Mucosa of descending colon (tissue), 3 donors: ENCODE measurements at regions not wholly inside any gene's neighbourhood (a gene's known extent, or its start where the extent isn't known, plus 50 kb on each side); places are given as distances from the start of the nearest gene placed in this dataset.
A peak's percentile ranks its signal among the peaks of the same experiment; 100 is the strongest.

Experiments
- ATAC-seq: fragments of 200-7000 bp; cut with Tn5 transposase; one replicate; pipeline ENCODE4 v1.9.1; 2020; ENCODE audit warnings: mild to moderate bottlenecking, moderate library complexity
- DNase-seq, 3 donors: peaks; one replicate each; pipeline ENCODE4 v3.0.0-alpha.2; 2020
- H3K36me3 ChIP-seq: fragments of 200-600 bp; one replicate; pipeline ENCODE4 v1.8.0; 2021; ENCODE audit warnings: low read depth, mild to moderate bottlenecking
- H3K4me1 ChIP-seq: fragments of 200-600 bp; one replicate; pipeline ENCODE4 v1.8.0; 2021; ENCODE audit warnings: low read depth, mild to moderate bottlenecking
- H3K4me3 ChIP-seq: fragments of 200-600 bp; one replicate; pipeline ENCODE4 v1.8.0; 2021; ENCODE audit warnings: mild to moderate bottlenecking
- H3K9me3 ChIP-seq: fragments of 200-600 bp; one replicate; pipeline ENCODE4 v1.8.0; 2021; ENCODE audit warnings: mild to moderate bottlenecking
- CTCF ChIP-seq: fragments of 200-600 bp; IDR thresholded peaks from one replicate; pipeline ENCODE4 v1.8.0; 2022; ENCODE audit warnings: antibody characterized with exemption, mild to moderate bottlenecking
- intact Hi-C, 2 donors: fragments of 100-400 bp; cut with DNase I in 1 of 2; cut with micrococcal nuclease in 1 of 2; formaldehyde crosslinking; loops; one replicate each; pipeline versions ENCODE4 v1.11.0 to v1.11.1; 2022; cut with DNase I, micrococcal nuclease
- donor health status: DM: no; HTN: no; CAD: no; lungs with moderate emphysema.
- donor health status: DM: no; HTN: no; CAD: no.
- donor health status: DM: no; HTN: yes; CAD: no.

- intact Hi-C loops, result no loop called here
- Histone ChIP-seq H3K9me3 (no peaks in the 10 kb centered on the region), H3K4me1 (peaks cover 7% of the 10 kb centered on the region), H3K4me3 (no peak overlapping the region), H3K36me3 (no peaks in the 10 kb centered on the region)
- ATAC-seq (no peak), DNase-seq (no peak)
- no peak for TF ChIP-seq CTCF
Measured at GRCh38 chr2:198654646-198655045, 803.1 kb downstream of the SATB2 start.

GRCh38 chr2:198653311-198653710 lies 804.4 kb downstream of the SATB2 start:
- Histone ChIP-seq H3K9me3 (no peaks in the 10 kb centered on the region), H3K4me1 (peaks cover 6% of the 10 kb centered on the region), H3K4me3 (no peak overlapping the region), H3K36me3 (no peaks in the 10 kb centered on the region)
- DNase-seq, result no peak
- no peak for TF ChIP-seq CTCF
- no peak for ATAC-seq
- intact Hi-C loops, result no loop called here

- Histone ChIP-seq H3K4me3 (no peak overlapping the region), H3K9me3 (no peaks in the 10 kb centered on the region), H3K36me3 (no peaks in the 10 kb centered on the region), H3K4me1 (no peaks in the 10 kb centered on the region)
- DNase-seq, result no peak
- intact Hi-C loops, result no loop called here
- TF ChIP-seq CTCF, result no peak
- ATAC-seq, result no peak
Measured at GRCh38 chr2:198652461-198652860, 805.3 kb downstream of the SATB2 start.

GRCh38 chr2:198645816-198646215 lies 811.9 kb downstream of the SATB2 start:
- H3K36me3 ChIP-seq, result no peaks in the 10 kb centered on the region
- H3K9me3 ChIP-seq, result no peaks in the 10 kb centered on the region
- DNase-seq (no peak), ATAC-seq (no peak)
- intact Hi-C loops, result no loop called here
- no peaks in the 10 kb centered on the region for H3K4me1 ChIP-seq
- H3K4me3 ChIP-seq, result no peak overlapping the region
- TF ChIP-seq CTCF, result no peak

GRCh38 chr2:198641161-198641560 lies 816.6 kb downstream of the SATB2 start:
- no peaks in the 10 kb centered on the region for H3K9me3 ChIP-seq
- intact Hi-C loops, result no loop called here
- ATAC-seq (no peak), DNase-seq (no peak)
- no peaks in the 10 kb centered on the region for H3K36me3 ChIP-seq
- no peak overlapping the region for H3K4me3 ChIP-seq
- no peaks in the 10 kb centered on the region for H3K4me1 ChIP-seq
- no peak for TF ChIP-seq CTCF

- intact Hi-C loops, result no loop called here
- H3K36me3 ChIP-seq, result no peaks in the 10 kb centered on the region
- H3K4me3 ChIP-seq, result no peak overlapping the region
- no peak for TF ChIP-seq CTCF
- DNase-seq (no peak), ATAC-seq (peak; percentile 79)
- no peaks in the 10 kb centered on the region for H3K4me1 ChIP-seq
- no peaks in the 10 kb centered on the region for H3K9me3 ChIP-seq
Measured at GRCh38 chr2:198640463-198640862, 817.3 kb downstream of the SATB2 start.
